GM18951 (cell line): ENCODE measurements at regions not wholly inside any gene's neighbourhood (a gene's known extent, or its start where the extent isn't known, plus 50 kb on each side); places are given as distances from the start of the nearest gene placed in this dataset.

Source experiments
- POLR2A ChIP-seq: IDR thresholded peaks from 4 replicates; pipeline ENCODE4 v1.6.1; 2011; ENCODE audit warnings: mild to moderate bottlenecking; ENCODE audit not compliant: insufficient read length, insufficient read depth; ENCODE audit errors: extremely low read depth
- in situ Hi-C: fragments of 300-500 bp; cut with MboI; formaldehyde crosslinking; loops from one replicate; pipeline ENCODE4 v1.12.0; 2022; ENCODE audit warnings: low sequenced_read_pairs, mixed read lengths, inconsistent platforms; ENCODE audit not compliant: unreplicated experiment

GRCh38 chr10:57786850-57787750 lies 480.6 kb downstream of the IPMK start:
- in situ Hi-C loops = no loop called here
- TF ChIP-seq POLR2A = no peak

GRCh38 chr10:57786331-57786730 lies 481.4 kb downstream of the IPMK start:
- in situ Hi-C loops = no loop called here
- TF ChIP-seq POLR2A = no peak

- in situ Hi-C loops = no loop called here
- no peak for TF ChIP-seq POLR2A
Observed at GRCh38 chr10:57785546-57785945, 482.1 kb downstream of the IPMK start.

- in situ Hi-C loops = no loop called here
- TF ChIP-seq POLR2A = no peak
Observed at GRCh38 chr10:57785068-57785467, 482.6 kb downstream of the IPMK start.

- in situ Hi-C loops = no loop called here
- TF ChIP-seq POLR2A = no peak
Observed at GRCh38 chr10:57776688-57777432, 490.8 kb downstream of the IPMK start.

- no peak for TF ChIP-seq POLR2A
- in situ Hi-C loops = no loop called here
Observed at GRCh38 chr10:57775250-57775649, 492.4 kb downstream of the IPMK start.

GRCh38 chr10:57769298-57769697 lies 498.4 kb downstream of the IPMK start:
- no peak for TF ChIP-seq POLR2A
- in situ Hi-C loops = no loop called here

DNA sequence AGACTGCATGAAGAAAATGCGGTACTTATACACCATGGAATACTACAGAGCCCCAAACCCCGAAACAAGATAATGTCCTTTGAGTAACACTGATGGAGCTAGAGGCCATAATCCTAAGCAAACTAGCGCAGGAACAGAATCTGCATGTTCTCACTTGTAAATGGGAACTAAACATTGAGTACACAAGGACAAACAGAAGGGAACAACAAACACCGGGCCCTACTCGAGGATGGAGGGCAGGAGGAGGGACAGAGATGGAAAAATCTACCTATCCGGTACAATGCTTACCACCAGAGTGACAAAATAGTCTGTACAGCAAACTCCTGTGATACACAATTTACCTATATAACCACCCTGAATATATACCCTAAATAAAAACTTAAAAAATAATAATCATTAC lies 507.9 kb downstream of the IPMK start:
- TF ChIP-seq POLR2A = no peak
- in situ Hi-C loops = no loop called here

DNA sequence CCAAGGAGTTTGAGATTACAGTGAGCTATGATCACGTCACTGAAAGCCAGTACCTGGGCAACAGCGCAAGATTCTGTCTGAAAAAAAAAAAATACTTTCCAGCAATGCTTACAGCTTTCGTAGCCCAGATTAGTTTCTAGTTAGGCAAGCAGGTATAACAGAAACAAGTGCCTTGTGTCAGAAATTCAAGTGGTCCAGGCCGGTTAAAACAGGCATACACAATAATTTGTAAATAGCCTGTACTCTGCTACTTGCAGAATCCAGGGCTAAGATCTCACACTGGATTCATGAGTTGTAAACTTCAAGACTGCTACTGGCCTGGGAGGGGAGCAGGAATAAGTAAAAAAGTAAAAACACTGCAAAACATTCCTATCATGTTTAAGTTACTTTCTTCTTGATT lies 512.9 kb downstream of the IPMK start:
- TF ChIP-seq POLR2A = no peak
- in situ Hi-C loops = no loop called here

DNA sequence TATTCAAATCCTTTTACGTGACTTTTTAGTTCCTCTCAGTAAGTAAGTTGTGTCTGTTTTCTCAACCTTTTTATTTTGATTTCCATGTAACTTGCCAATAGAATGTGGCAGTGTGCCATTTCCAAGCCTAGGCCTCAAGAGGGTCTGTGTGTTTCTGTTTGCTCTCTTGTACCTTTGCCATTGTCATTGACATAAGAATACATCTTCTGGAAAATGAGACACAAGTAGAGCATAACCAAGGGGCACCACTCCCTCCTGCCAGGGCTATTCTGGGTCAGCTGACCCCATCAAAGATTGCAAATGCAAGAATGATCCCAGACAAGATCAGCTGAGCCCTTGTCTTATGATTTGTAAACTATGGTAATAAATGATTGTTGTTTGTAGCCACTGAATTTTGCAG lies 524.0 kb downstream of the IPMK start:
- in situ Hi-C loops = no loop called here
- TF ChIP-seq POLR2A = no peak

DNA sequence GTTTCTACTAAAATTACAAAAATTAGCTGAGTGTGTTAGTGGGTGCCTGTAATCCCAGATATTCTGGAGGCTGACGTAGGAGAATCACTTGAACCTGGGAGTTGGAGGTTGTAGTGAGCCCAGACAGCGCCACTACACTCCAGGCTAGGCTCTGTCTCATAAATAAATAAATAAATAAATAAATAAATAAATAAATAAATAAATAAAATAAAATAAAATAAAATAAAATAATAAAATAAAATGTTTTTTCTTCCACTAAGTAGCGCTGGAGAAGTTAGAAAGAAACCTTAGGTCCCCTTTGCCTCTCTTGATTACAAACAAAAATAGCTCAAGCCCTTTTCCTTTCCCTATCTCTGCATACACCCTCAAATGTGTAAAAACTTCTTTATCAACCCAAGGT lies 525.9 kb downstream of the IPMK start:
- in situ Hi-C loops = no loop called here
- TF ChIP-seq POLR2A = no peak

DNA sequence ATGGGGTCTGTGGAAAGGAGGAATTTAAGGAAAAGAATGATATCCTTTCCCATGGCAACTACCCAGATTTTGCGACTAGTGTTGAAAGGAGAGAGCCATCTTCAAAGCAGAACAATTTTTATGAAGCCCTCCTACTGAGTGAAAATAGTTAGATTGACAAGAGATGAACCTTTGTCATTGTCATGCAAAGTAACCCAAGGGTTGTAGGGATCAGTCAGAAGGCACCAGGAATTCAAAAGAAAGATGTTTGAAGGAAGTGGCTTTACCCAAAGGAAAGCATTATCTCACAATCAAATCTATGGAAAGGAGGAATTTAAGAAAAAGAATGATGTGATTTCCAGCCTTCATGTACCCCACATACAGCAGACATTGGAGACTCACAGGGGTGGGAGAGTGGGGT lies 544.4 kb downstream of the IPMK start:
- in situ Hi-C loops = no loop called here

GRCh38 chr10:57716884-57717283 lies 550.8 kb downstream of the IPMK start:
- TF ChIP-seq POLR2A = no peak
- in situ Hi-C loops = no loop called here

More for the DNA sequence above, 544.4 kb downstream of the IPMK start:
- TF ChIP-seq POLR2A = no peak

DNA sequence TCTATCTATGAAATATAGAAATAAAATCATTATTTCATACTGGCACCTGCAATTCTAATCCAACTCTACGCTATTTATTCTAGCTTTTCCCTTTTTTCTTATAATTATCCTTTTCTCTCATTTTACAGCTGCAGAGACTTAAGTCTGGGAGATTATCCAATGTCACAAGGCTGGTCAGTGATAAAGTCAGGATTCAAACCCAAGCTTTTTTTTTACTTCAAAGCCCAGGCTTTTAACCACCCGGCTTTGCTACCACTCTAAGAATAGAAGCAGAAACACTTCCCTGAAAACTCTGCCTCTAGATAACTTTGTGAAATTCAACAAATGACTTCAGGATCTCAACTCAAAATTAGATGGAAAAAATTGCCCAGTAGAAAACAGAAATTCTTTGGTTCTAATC lies 552.5 kb downstream of the IPMK start:
- TF ChIP-seq POLR2A = no peak
- in situ Hi-C loops = no loop called here
